Brain pericyte (primary cell): ENCODE measurements at regions not wholly inside any gene's neighbourhood (a gene's known extent, or its start where the extent isn't known, plus 50 kb on each side); places are given as distances from the start of the nearest gene placed in this dataset.
A peak's percentile ranks its signal among the peaks of the same experiment; 100 is the strongest.

Experiments used
- DNase-seq: peaks from one replicate; pipeline ENCODE4 v3.0.0-alpha.2; 2012; ENCODE audit warnings: low read depth, low spot score

DNA sequence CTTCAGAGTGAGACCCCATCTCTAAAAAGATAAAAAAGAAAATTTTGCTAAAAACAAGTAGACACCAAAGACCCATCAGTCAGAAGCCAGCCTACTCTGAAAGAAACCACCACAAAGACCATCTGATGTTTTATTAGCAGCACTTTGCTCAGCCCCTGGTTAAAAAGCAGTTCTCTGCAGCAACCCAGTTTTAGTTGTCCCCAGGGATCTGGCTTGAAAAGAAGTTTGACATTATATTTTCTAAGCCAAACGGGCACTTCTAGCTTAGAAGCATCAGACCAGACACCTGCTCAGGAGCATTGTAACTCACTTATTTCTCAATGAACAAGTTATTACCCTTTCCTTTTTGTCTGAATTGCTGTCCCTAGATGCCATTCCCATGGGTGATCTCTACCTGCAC lies 164.2 kb upstream of the ETAA1 start:
- no peak for DNase-seq

DNA sequence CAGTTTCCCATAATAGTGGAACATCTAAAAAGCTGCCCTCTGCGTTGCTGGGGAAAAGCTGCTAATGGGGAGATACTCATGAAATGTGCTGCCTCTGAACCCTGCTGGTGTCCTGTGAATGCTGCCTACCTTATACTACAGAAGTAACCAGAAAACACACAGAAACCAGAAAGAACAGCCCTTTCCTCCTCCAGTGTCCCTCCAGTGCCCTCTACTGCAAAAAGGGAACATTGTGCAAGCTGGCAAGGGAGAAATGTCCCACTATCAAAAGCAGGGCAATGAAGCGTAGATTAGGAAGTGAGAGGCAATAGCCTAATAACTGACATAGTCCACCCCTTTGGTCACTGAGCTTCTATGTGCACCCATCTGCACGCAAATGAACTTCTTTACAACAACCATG lies 162.7 kb upstream of the ETAA1 start:
- no peak for DNase-seq

- no peak for DNase-seq
Observed at GRCh38 chr2:67237288-67237687, 159.8 kb upstream of the ETAA1 start.

DNA sequence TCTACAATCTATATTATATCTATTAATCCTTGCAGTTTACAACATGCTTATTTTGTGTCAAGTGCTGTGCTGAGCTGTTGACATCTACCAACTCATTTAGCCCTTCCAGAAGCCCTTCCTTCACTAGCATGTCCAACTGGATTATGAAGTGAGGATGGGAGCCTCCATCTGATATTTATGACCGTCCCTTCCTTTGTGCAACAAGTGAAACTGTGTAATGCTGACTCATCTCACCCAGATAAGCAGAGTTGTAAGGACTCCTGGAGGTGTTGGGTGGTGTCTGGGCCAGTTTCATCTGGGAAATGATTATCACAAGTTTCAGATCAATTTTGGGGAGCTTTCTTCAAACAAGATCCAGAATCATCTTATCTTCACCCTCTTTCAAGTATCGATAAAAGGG lies 156.6 kb upstream of the ETAA1 start:
- DNase-seq, result no peak

GRCh38 chr2:67241453-67241852 lies 155.7 kb upstream of the ETAA1 start:
- DNase-seq, result no peak

GRCh38 chr2:67242456-67242855 lies 154.7 kb upstream of the ETAA1 start:
- DNase-seq, result no peak

DNA sequence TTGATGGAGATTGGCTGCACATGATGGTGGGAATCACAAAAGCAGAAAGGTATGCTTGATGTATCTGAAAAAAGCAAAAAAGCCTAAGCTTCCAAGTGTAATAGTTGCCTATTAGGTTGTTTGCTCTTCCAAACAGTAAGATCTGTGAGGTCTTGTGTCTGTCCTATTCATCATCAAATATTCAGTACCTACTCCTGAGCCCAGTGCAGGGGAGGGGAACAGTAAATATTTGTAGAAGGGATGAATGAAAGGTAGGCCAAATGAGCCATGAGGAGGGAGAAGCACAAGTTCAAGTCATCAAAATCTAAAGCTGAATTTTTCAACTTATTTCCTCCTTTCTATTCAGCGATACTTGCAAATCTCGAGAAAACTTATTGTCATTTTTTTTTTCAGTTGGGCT lies 153.2 kb upstream of the ETAA1 start:
- DNase-seq, result no peak

- no peak for DNase-seq
Observed at GRCh38 chr2:67246791-67247190, 150.3 kb upstream of the ETAA1 start.

GRCh38 chr2:67251741-67252140 lies 145.4 kb upstream of the ETAA1 start:
- DNase-seq, result no peak

- no peak for DNase-seq
Observed at GRCh38 chr2:67255933-67256615, 141.1 kb upstream of the ETAA1 start.

DNA sequence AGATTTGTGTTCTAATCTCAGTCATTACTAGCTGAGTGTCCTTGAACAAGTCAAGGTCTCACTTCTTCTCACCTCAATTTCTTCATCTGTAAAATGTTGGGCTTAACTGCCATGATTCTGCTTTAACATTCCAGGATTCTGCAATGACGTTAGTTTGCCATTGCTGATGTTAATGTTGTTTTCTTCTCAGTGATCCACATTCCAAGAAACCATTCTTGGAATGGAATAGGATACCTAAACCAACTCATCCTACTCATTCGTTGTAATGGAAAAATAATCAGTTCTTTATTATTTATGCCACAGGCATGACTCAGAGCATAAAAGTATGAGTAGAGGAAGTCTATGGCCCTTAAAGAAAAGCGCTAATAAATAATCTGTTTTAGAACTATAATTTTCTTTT lies 140.2 kb upstream of the ETAA1 start:
- DNase-seq, result no peak

- no peak for DNase-seq
Observed at GRCh38 chr2:67258122-67258521, 139.0 kb upstream of the ETAA1 start.

GRCh38 chr2:67258831-67259230 lies 138.3 kb upstream of the ETAA1 start:
- DNase-seq, result no peak

DNA sequence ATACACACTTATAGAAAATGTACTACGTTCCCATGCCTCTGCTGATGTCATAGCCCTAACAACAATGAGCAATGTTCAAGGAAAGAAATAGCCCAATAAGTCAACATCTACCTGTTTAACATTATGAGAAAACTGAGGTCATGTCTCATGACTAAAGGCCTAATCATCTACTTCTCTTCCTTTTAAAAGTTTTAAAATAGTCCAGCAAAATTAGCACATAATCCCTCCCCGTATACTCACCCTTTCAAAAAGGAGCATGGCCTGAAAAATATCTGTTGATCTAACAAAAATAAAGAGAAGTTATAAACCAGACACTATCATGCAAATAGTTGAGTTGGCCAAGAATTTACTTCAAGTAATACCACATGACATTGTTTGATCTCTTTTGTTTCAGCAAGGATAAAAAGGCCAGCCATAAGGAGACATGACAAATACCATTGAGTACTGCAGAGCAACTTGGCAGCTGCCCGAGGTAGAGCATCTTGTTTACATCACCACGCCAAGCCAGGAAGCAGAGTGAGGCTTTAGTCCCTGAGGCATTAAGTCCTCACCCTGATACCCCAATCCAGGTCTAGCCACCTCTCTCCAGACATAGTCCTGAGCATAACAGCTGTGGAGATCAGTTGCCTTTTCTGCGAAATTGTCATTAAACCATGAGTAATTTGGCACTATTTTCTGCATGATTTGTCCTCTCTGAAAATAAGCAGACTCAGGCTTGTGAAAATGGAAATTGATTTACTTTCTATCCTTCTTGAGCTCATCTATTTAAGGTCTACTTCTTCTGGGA lies 137.4 kb upstream of the ETAA1 start:
- DNase-seq, result no peak

- DNase-seq, result peak; percentile 56
Observed at GRCh38 chr2:67260343-67261277, 136.5 kb upstream of the ETAA1 start.

GRCh38 chr2:67267241-67267640 lies 129.9 kb upstream of the ETAA1 start:
- DNase-seq, result no peak

DNA sequence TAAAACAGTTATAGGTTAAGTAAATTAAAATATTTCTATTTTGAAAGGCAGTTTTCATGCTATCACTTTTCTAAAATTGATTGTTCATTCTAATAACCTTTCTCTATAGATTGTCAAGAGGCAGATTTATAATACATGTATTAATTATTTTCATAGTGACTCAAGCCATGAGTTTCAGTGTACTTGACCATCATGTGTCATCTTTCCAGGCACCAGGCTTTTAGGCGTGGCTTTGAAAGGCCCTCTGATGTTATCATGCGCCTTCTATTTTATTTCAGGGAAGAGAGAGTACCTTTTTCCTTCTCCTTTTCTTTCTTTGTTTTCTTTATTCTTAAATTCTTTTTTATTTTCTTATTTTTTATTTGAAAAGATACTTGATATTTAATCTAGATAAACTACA lies 128.3 kb upstream of the ETAA1 start:
- no peak for DNase-seq

GRCh38 chr2:67272195-67272594 lies 124.9 kb upstream of the ETAA1 start:
- no peak for DNase-seq

- DNase-seq, result no peak
Observed at GRCh38 chr2:67277450-67277849, 119.7 kb upstream of the ETAA1 start.

- DNase-seq, result no peak
Observed at GRCh38 chr2:67281101-67281500, 116.0 kb upstream of the ETAA1 start.

- DNase-seq, result no peak
Observed at GRCh38 chr2:67283641-67284040, 113.5 kb upstream of the ETAA1 start.
